SK-N-SH (cell line): ENCODE measurements at regions not wholly inside any gene's neighbourhood (a gene's known extent, or its start where the extent isn't known, plus 50 kb on each side); places are given as distances from the start of the nearest gene placed in this dataset.

Experiments used
- CTCF ChIA-PET: fragments of 300-600, 350-600 bp; formaldehyde crosslinking; extraction: SDS; loops from one replicate; lab custom pipeline; 2021; lab: Yijun Ruan, JAX
- POLR2A ChIA-PET: fragments of 350-600 bp; sonication (Branson Sonifier 250); formaldehyde crosslinking; extraction: SDS; loops from one replicate; lab custom pipeline; 2020; ENCODE audit warnings: antibody characterized with exemption, inconsistent platforms; lab: Yijun Ruan, JAX
- DNase-seq: peaks from one replicate; pipeline ENCODE4 v3.0.0; 2012
- H2AFZ ChIP-seq: fragments of 200-600 bp; sonication (generic); 2 replicates; pipeline ENCODE4 v1.8.1; 2016; ENCODE audit warnings: antibody characterized with exemption, mild to moderate bottlenecking, low read depth
- H3F3A ChIP-seq: fragments of 200-600 bp; sonication (generic); replicated peaks from 2 replicates; pipeline ENCODE3; 2016; ENCODE audit warnings: antibody characterized with exemption, mild to moderate bottlenecking; ENCODE audit not compliant: insufficient read depth
- H3K27ac ChIP-seq, 2 experiments: fragments of 200-500 bp in 1 of 2; fragments of 200-600 bp in 1 of 2; sonication (Bioruptor generic) in 1 of 2; sonication (generic), shearing (Covaris generic) in 1 of 2; 2 replicates each; pipeline versions ENCODE4 v1.5.1 to v1.6.1; 2014 to 2016; ENCODE audit warnings: low read depth in 2 of 2, inconsistent platforms in 1 of 2, low read length in 1 of 2, mild to moderate bottlenecking in 1 of 2, mixed read lengths in 1 of 2
- H3K27me3 ChIP-seq: fragments of 200-600 bp; sonication (generic), shearing (Covaris generic); 2 replicates; pipeline ENCODE4 v1.6.1; 2016; ENCODE audit warnings: mixed run types; ENCODE audit not compliant: insufficient read depth
- H3K36me3 ChIP-seq, 2 experiments: fragments of 200-500 bp in 1 of 2; fragments of 200-600 bp in 1 of 2; sonication (Bioruptor generic) in 1 of 2; sonication (generic) in 1 of 2; replicated peaks in 1 of 2; 2 replicates each; pipeline versions ENCODE3 to v1.5.1; 2014 to 2016; ENCODE audit warnings: low read length in 1 of 2, mild to moderate bottlenecking in 1 of 2; ENCODE audit not compliant: insufficient read depth in 2 of 2, control insufficient read depth in 1 of 2
- H3K4me1 ChIP-seq, 2 experiments: fragments of 200-500 bp in 1 of 2; fragments of 200-600 bp in 1 of 2; sonication (Bioruptor generic) in 1 of 2; sonication (generic), shearing (Covaris generic) in 1 of 2; 2 replicates each; pipeline versions ENCODE4 v1.5.1 to v1.6.1; 2014 to 2016; ENCODE audit warnings: low read depth in 1 of 2, low read length in 1 of 2, mixed run types in 1 of 2; ENCODE audit not compliant: insufficient read depth in 2 of 2, control insufficient read depth in 1 of 2
- H3K4me2 ChIP-seq: fragments of 200-600 bp; sonication (generic), shearing (Covaris generic); 2 replicates; pipeline ENCODE4 v1.6.1; 2017; ENCODE audit warnings: mixed run types
- H3K4me3 ChIP-seq, 2 experiments: fragments of 200-500 bp in 1 of 2; fragments of 200-600 bp in 1 of 2; sonication (Bioruptor generic) in 1 of 2; sonication (generic), shearing (Covaris generic) in 1 of 2; 2 replicates each; pipeline versions ENCODE4 v1.5.1 to v1.8.1; 2014 to 2016; ENCODE audit warnings: low read depth in 2 of 2, inconsistent platforms in 1 of 2, low read length in 1 of 2, mild to moderate bottlenecking in 1 of 2, mixed read lengths in 1 of 2, moderate library complexity in 1 of 2
- H3K79me2 ChIP-seq: fragments of 200-600 bp; sonication (generic); 2 replicates; pipeline ENCODE4 v1.8.1; 2017; ENCODE audit warnings: mild to moderate bottlenecking; ENCODE audit not compliant: insufficient read depth
- H3K9ac ChIP-seq: fragments of 200-600 bp; sonication (generic); 2 replicates; pipeline ENCODE4 v1.6.1; 2017; ENCODE audit warnings: mixed run types
- H3K9me2 ChIP-seq: fragments of 200-600 bp; sonication (generic); 2 replicates; pipeline ENCODE4 v1.6.1; 2017; ENCODE audit warnings: mixed run types
- H3K9me3 ChIP-seq: fragments of 200-600 bp; sonication (generic); 2 replicates; pipeline ENCODE4 v1.6.1; 2017; ENCODE audit warnings: mixed run types, mild to moderate bottlenecking, moderate library complexity
- H4K20me1 ChIP-seq: fragments of 200-600 bp; sonication (generic); 2 replicates; pipeline ENCODE4 v1.6.1; 2017; ENCODE audit warnings: mild to moderate bottlenecking, mixed run types; ENCODE audit not compliant: insufficient read depth
- CHD2 ChIP-seq: fragments of 150-350 bp; IDR thresholded peaks from 2 replicates; pipeline ENCODE4 v1.6.1; 2018; ENCODE audit warnings: low read length; ENCODE audit not compliant: partially characterized antibody
- ELF1 ChIP-seq: IDR thresholded peaks from 2 replicates; pipeline ENCODE4 v1.4.0; 2012
- EZH2phosphoT487 ChIP-seq: fragments of 200-600 bp; sonication (generic); IDR thresholded peaks from 2 replicates; pipeline ENCODE4 v1.6.1; 2017; ENCODE audit warnings: low read depth, mixed run types, mild to moderate bottlenecking, antibody characterized with exemption, moderate library complexity, borderline replicate concordance
- FOXJ3 ChIP-seq: sonication (generic); formaldehyde crosslinking; IDR thresholded peaks from 2 replicates; pipeline ENCODE4 v1.5.1; 2020; ENCODE audit warnings: mild to moderate bottlenecking, missing genetic modification reagents
- JUND ChIP-seq: IDR thresholded peaks from 2 replicates; pipeline ENCODE4 v1.4.0; 2012
- NFIC ChIP-seq: IDR thresholded peaks from 2 replicates; pipeline ENCODE4 v1.4.0; 2012; ENCODE audit warnings: borderline replicate concordance
- POLR2AphosphoS5 ChIP-seq: IDR thresholded peaks from 2 replicates; pipeline ENCODE4 v1.6.1; 2012; ENCODE audit warnings: low read depth, low read length
- SIN3A ChIP-seq: IDR thresholded peaks from 2 replicates; pipeline ENCODE4 v1.6.1; 2012; ENCODE audit warnings: low read depth, mild to moderate bottlenecking, low read length, moderate library complexity, borderline replicate concordance
- TEAD4 ChIP-seq: IDR thresholded peaks from 2 replicates; pipeline ENCODE4 v1.4.0; 2012; ENCODE audit warnings: mild to moderate bottlenecking, borderline replicate concordance; ENCODE audit not compliant: insufficient read depth
- YY1 ChIP-seq: IDR thresholded peaks from 2 replicates; pipeline ENCODE4 v1.4.0; 2012; ENCODE audit warnings: low read depth, mild to moderate bottlenecking
- WGBS: methylation state at CpG from one replicate; pipeline ENCODE4 v1.1.6; 2017; ENCODE audit warnings: low lambda C conversion rate; 5-methylcytosine and 5-hydroxymethylcytosine counted together
- TF ChIP-seq, protein P1 (sequence below): IDR thresholded peaks from 2 replicates; pipeline ENCODE4 v1.4.0; 2012; ENCODE audit warnings: low read depth
- TF ChIP-seq, protein P2 (sequence below): IDR thresholded peaks from 2 replicates; pipeline ENCODE4 v1.4.0; 2012; ENCODE audit warnings: low read depth, borderline replicate concordance
- TF ChIP-seq, protein P3 (sequence below): IDR thresholded peaks from 2 replicates; pipeline ENCODE4 v1.6.1; 2012; ENCODE audit warnings: mild to moderate bottlenecking, low read depth, low read length, moderate library complexity

DNA sequence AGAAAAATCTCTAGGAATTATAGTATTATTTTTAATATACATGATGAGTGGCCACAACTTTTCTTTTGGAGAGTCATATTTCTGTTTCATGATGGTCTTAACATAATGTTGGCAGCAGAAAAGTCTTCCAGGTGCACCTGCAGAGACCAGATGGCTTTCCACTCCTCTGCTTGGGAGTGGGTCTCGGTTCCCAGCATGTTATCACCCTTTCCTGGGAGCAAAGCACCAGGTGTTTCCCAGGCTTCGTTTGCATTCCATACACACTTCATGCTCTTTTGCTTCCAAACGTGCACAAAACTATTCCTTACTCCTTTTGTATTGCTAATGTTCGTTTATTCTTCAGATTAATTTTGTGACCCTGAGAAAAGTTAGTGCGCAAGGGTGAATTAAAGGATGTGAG lies 305.2 kb downstream of the CDH2 start:
- ChIA-PET POLR2A (no interaction called here), CTCF (no interaction called here)
- no peak for DNase-seq
- H3K9ac ChIP-seq, result no peak overlapping the region
- H3K9me3 ChIP-seq, result no peaks in the 10 kb centered on the region
- H3K4me2 ChIP-seq, result no peak overlapping the region
- 65% methylated on average over 5 of the region's 5 CpGs for WGBS
- no peaks in the 10 kb centered on the region for H4K20me1 ChIP-seq
- H3K27me3 ChIP-seq, result no peaks in the 10 kb centered on the region
- H3K9me2 ChIP-seq, result no peaks in the 10 kb centered on the region
- no peak overlapping the region for H3K4me3 ChIP-seq
- no peaks in the 10 kb centered on the region for H3F3A ChIP-seq
- no peaks in the 10 kb centered on the region for H3K36me3 ChIP-seq
- no peak overlapping the region for H2AFZ ChIP-seq
- H3K27ac ChIP-seq, result no peak overlapping the region
- no peaks in the 10 kb centered on the region for H3K79me2 ChIP-seq
- TF ChIP-seq YY1 (no peak), JUND (no peak), ELF1 (no peak), NFIC (no peak), POLR2AphosphoS5 (no peak), CHD2 (no peak), EZH2phosphoT487 (no peak), FOXJ3 (CRISPR knock-in tag) (no peak), SIN3A (no peak)
- TF ChIP-seq, protein P1, sequence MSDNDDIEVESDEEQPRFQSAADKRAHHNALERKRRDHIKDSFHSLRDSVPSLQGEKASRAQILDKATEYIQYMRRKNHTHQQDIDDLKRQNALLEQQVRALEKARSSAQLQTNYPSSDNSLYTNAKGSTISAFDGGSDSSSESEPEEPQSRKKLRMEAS, result no peak
- H3K4me1 ChIP-seq, result no peaks in the 10 kb centered on the region

DNA sequence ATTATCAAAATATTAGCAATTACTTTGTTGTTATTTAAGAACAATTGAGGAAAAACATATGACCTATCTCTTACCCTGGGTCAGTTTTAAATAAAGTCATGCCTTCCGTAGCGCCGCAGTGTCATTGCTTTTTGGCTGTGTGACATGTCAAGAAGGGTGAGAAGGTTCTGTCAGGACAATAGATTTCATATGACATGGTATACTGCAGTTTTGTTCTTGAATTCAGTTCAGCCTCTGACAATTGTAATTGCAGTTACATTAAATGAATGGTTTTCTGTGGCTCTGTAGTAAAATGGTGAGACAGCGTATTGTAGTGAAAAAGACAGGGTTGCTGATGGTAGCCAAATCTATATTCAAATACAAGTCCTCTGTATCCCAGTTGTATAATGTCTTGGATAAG lies 307.2 kb downstream of the CDH2 start:
- no peaks in the 10 kb centered on the region for H3K27me3 ChIP-seq
- H2AFZ ChIP-seq, result no peak overlapping the region
- H3K4me2 ChIP-seq, result no peak overlapping the region
- CTCF ChIA-PET, result no interaction called here
- no peaks in the 10 kb centered on the region for H3K9me2 ChIP-seq
- H3F3A ChIP-seq, result no peaks in the 10 kb centered on the region
- H4K20me1 ChIP-seq, result no peaks in the 10 kb centered on the region
- no peak overlapping the region for H3K9ac ChIP-seq
- H3K9me3 ChIP-seq, result no peaks in the 10 kb centered on the region
- TF ChIP-seq, protein P2, sequence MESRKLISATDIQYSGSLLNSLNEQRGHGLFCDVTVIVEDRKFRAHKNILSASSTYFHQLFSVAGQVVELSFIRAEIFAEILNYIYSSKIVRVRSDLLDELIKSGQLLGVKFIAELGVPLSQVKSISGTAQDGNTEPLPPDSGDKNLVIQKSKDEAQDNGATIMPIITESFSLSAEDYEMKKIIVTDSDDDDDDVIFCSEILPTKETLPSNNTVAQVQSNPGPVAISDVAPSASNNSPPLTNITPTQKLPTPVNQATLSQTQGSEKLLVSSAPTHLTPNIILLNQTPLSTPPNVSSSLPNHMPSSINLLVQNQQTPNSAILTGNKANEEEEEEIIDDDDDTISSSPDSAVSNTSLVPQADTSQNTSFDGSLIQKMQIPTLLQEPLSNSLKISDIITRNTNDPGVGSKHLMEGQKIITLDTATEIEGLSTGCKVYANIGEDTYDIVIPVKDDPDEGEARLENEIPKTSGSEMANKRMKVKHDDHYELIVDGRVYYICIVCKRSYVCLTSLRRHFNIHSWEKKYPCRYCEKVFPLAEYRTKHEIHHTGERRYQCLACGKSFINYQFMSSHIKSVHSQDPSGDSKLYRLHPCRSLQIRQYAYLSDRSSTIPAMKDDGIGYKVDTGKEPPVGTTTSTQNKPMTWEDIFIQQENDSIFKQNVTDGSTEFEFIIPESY, result no peak
- TF ChIP-seq, protein P3, sequence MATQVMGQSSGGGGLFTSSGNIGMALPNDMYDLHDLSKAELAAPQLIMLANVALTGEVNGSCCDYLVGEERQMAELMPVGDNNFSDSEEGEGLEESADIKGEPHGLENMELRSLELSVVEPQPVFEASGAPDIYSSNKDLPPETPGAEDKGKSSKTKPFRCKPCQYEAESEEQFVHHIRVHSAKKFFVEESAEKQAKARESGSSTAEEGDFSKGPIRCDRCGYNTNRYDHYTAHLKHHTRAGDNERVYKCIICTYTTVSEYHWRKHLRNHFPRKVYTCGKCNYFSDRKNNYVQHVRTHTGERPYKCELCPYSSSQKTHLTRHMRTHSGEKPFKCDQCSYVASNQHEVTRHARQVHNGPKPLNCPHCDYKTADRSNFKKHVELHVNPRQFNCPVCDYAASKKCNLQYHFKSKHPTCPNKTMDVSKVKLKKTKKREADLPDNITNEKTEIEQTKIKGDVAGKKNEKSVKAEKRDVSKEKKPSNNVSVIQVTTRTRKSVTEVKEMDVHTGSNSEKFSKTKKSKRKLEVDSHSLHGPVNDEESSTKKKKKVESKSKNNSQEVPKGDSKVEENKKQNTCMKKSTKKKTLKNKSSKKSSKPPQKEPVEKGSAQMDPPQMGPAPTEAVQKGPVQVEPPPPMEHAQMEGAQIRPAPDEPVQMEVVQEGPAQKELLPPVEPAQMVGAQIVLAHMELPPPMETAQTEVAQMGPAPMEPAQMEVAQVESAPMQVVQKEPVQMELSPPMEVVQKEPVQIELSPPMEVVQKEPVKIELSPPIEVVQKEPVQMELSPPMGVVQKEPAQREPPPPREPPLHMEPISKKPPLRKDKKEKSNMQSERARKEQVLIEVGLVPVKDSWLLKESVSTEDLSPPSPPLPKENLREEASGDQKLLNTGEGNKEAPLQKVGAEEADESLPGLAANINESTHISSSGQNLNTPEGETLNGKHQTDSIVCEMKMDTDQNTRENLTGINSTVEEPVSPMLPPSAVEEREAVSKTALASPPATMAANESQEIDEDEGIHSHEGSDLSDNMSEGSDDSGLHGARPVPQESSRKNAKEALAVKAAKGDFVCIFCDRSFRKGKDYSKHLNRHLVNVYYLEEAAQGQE, result no peak
- no peak for TF ChIP-seq TEAD4
- 87% methylated on average over 4 of the region's 4 CpGs for WGBS
- no peaks in the 10 kb centered on the region for H3K79me2 ChIP-seq
- H3K4me3 ChIP-seq, result no peak overlapping the region
- POLR2A ChIA-PET, result no interaction called here
- no peaks in the 10 kb centered on the region for H3K4me1 ChIP-seq
- DNase-seq, result no peak
- no peaks in the 10 kb centered on the region for H3K36me3 ChIP-seq
- no peak overlapping the region for H3K27ac ChIP-seq
